Activated CD8-positive, alpha-beta memory T cell treated with anti-CD3 and anti-CD28 coated beads, Interleukin-2, amount 50 U/mL, for 48 hours (primary cell): ENCODE measurements at regions not wholly inside any gene's neighbourhood (a gene's known extent, or its start where the extent isn't known, plus 50 kb on each side); places are given as distances from the start of the nearest gene placed in this dataset.
"Not testable (repeated sequence)": the region's sequence is repeated elsewhere in the genome, so short reads cannot be mapped to it uniquely, and the experiment has no call there.

Experiments used
- DNase-seq: peaks from one replicate; pipeline ENCODE4 v3.0.0-alpha.2; 2020

GRCh38 chr13:84823528-84823927, 941.3 kb upstream of the SLITRK1 start:
- no peak for DNase-seq

GRCh38 chr13:84821261-84821660, 939.0 kb upstream of the SLITRK1 start:
- no peak for DNase-seq

GRCh38 chr13:84816567-84817105, 934.4 kb upstream of the SLITRK1 start:
- DNase-seq: no peak

- no peak for DNase-seq
These were observed 930.5 kb upstream of the SLITRK1 start for GRCh38 chr13:84812789-84813188.

GRCh38 chr13:84812078-84812477, 929.8 kb upstream of the SLITRK1 start:
- no peak for DNase-seq

GRCh38 chr13:84810781-84811180, 928.5 kb upstream of the SLITRK1 start:
- DNase-seq: no peak

- DNase-seq: no peak
These were observed 919.8 kb upstream of the SLITRK1 start for GRCh38 chr13:84802073-84802472.

GRCh38 chr13:84784443-84785153, 902.3 kb upstream of the SLITRK1 start:
- no peak for DNase-seq

- no peak for DNase-seq
These were observed 895.0 kb upstream of the SLITRK1 start for GRCh38 chr13:84777316-84777715.

- no peak for DNase-seq
These were observed 894.3 kb upstream of the SLITRK1 start for GRCh38 chr13:84776593-84776992.

- DNase-seq: not testable (repeated sequence)
These were observed 893.6 kb upstream of the SLITRK1 start for GRCh38 chr13:84775920-84776319.

GRCh38 chr13:84774111-84774510, 891.8 kb upstream of the SLITRK1 start:
- no peak for DNase-seq

- DNase-seq: no peak
These were observed 878.7 kb upstream of the SLITRK1 start for GRCh38 chr13:84760956-84761355.

- DNase-seq: no peak
These were observed 866.9 kb upstream of the SLITRK1 start for GRCh38 chr13:84749126-84749525.

GRCh38 chr13:84745051-84745551, 862.8 kb upstream of the SLITRK1 start:
- no peak for DNase-seq

- DNase-seq: no peak
These were observed 861.9 kb upstream of the SLITRK1 start for GRCh38 chr13:84744203-84744602.

- no peak for DNase-seq
These were observed 859.0 kb upstream of the SLITRK1 start for GRCh38 chr13:84741253-84741652.

GRCh38 chr13:84739021-84739420, 856.7 kb upstream of the SLITRK1 start:
- no peak for DNase-seq

GRCh38 chr13:84737661-84738060, 855.4 kb upstream of the SLITRK1 start:
- no peak for DNase-seq

- DNase-seq: no peak
These were observed 848.1 kb upstream of the SLITRK1 start for GRCh38 chr13:84730376-84730775.

- no peak for DNase-seq
These were observed 823.9 kb upstream of the SLITRK1 start for GRCh38 chr13:84705982-84706710.

GRCh38 chr13:84702174-84702573, 819.9 kb upstream of the SLITRK1 start:
- no peak for DNase-seq

GRCh38 chr13:84697591-84697990, 815.3 kb upstream of the SLITRK1 start:
- DNase-seq: not testable (repeated sequence)

- DNase-seq: no peak
These were observed 804.7 kb upstream of the SLITRK1 start for GRCh38 chr13:84686973-84687372.
